ENCODE measurements at regions not wholly inside any gene's neighbourhood (a gene's known extent, or its start where the extent isn't known, plus 50 kb on each side); places are given as distances from the start of the nearest gene placed in this dataset.

- TF ChIP-seq CTCF (conservative IDR thresholded peaks at IDR 0.05; ENCODE audit: low read length) (no peak), EZH2phosphoT487 (IDR thresholded peaks at IDR 0.05; ENCODE audit: borderline replicate concordance, low read depth, low read length) (no peak)
Observed at GRCh38 chr13:32837307-32837972, 178.8 kb upstream of the KL start.

Data from OCI-LY7 (cell line).